ENCODE measurements at regions not wholly inside any gene's neighbourhood (a gene's known extent, or its start where the extent isn't known, plus 50 kb on each side); places are given as distances from the start of the nearest gene placed in this dataset.

- TF ChIP-seq CTCF (conservative IDR thresholded peaks at IDR 0.05; ENCODE audit: low read length) (no peak), EZH2phosphoT487 (IDR thresholded peaks at IDR 0.05; ENCODE audit: borderline replicate concordance, low read depth, low read length) (no peak)
Measured at GRCh38 chr6:3527651-3527977, 70.8 kb upstream of the SLC22A23 start.

Measured in OCI-LY7 (cell line).